IMR-90 (cell line): ENCODE measurements at regions not wholly inside any gene's neighbourhood (a gene's known extent, or its start where the extent isn't known, plus 50 kb on each side); places are given as distances from the start of the nearest gene placed in this dataset.

ENCODE experiments used
- ATAC-seq: fragments of 200-7000 bp; cut with Tn5 transposase; 2 replicates; pipeline ENCODE4 v1.9.1; 2020; ENCODE audit warnings: low read depth, mild to moderate bottlenecking, moderate library complexity
- BruUV-seq: library from RNA; stranded (reverse); fragments of 400-500 nt; replicated peaks from 2 replicates; lab custom pipeline; 2021; lab: Mats Ljungman, UMichigan
- CTCF ChIA-PET: fragments of 300-600 bp; formaldehyde crosslinking; extraction: SDS; loops from one replicate; lab custom pipeline; 2021; ENCODE audit warnings: antibody characterized with exemption; lab: Yijun Ruan, JAX
- POLR2A ChIA-PET: fragments of 300-600 bp; sonication (Branson Sonifier 250); formaldehyde crosslinking; loops from one replicate; lab custom pipeline; 2022; ENCODE audit warnings: antibody characterized with exemption; ENCODE audit not compliant: unreplicated experiment; lab: Charles Lee
- DNase-seq: peaks from one replicate; pipeline ENCODE4 v3.0.0; 2013
- H2AFZ ChIP-seq: replicated peaks from 2 replicates; pipeline ENCODE3; 2013; ENCODE audit warnings: low read length, mild to moderate bottlenecking; ENCODE audit not compliant: poor library complexity
- H2AK5ac ChIP-seq: 2 replicates; pipeline ENCODE4 v1.6.1; 2013; ENCODE audit warnings: low read depth, low read length, inconsistent platforms
- H2AK9ac ChIP-seq: replicated peaks from 2 replicates; pipeline ENCODE3; 2013; ENCODE audit warnings: mild to moderate bottlenecking, low read depth, low read length, moderate library complexity; ENCODE audit not compliant: poor library complexity
- H2BK120ac ChIP-seq: 2 replicates; pipeline ENCODE4 v1.6.1; 2013; ENCODE audit warnings: low read depth, low read length, inconsistent platforms
- H2BK15ac ChIP-seq: 3 replicates; pipeline ENCODE4 v1.6.1; 2013; ENCODE audit warnings: low read depth, low read length, inconsistent platforms
- H2BK20ac ChIP-seq: 2 replicates; pipeline ENCODE4 v1.6.1; 2013; ENCODE audit warnings: low read depth, mild to moderate bottlenecking, inconsistent platforms, low read length, moderate library complexity
- H2BK5ac ChIP-seq: 2 replicates; pipeline ENCODE4 v1.6.1; 2013; ENCODE audit warnings: mild to moderate bottlenecking, low read depth, low read length, inconsistent platforms; ENCODE audit not compliant: poor library complexity, severe bottlenecking
- H3K14ac ChIP-seq: replicated peaks from 2 replicates; pipeline ENCODE4 v1.6.1; 2013; ENCODE audit warnings: low read depth, low read length, inconsistent platforms
- H3K18ac ChIP-seq: 2 replicates; pipeline ENCODE4 v1.6.1; 2013; ENCODE audit warnings: low read depth, low read length, control low read depth
- H3K23ac ChIP-seq: 2 replicates; pipeline ENCODE4 v1.6.1; 2013; ENCODE audit warnings: low read depth, low read length, inconsistent platforms
- H3K27ac ChIP-seq: 2 replicates; pipeline ENCODE4 v1.5.1; 2013; ENCODE audit warnings: mild to moderate bottlenecking, control low read depth, low read length; ENCODE audit not compliant: insufficient read depth
- H3K27me3 ChIP-seq: 2 replicates; pipeline ENCODE4 v1.6.1; 2013; ENCODE audit warnings: low read length; ENCODE audit not compliant: control insufficient read depth, insufficient read depth
- H3K36me3 ChIP-seq: 2 replicates; pipeline ENCODE4 v1.6.1; 2013; ENCODE audit warnings: low read length, mixed read lengths; ENCODE audit not compliant: control insufficient read depth, insufficient read depth
- H3K4ac ChIP-seq: 2 replicates; pipeline ENCODE4 v1.6.1; 2013; ENCODE audit warnings: low read depth, low read length, inconsistent platforms
- H3K4me1 ChIP-seq: 2 replicates; pipeline ENCODE4 v1.6.1; 2013; ENCODE audit warnings: low read length, mixed read lengths; ENCODE audit not compliant: control insufficient read depth, insufficient read depth
- H3K4me2 ChIP-seq: 2 replicates; pipeline ENCODE4 v1.6.1; 2013; ENCODE audit warnings: low read depth, mild to moderate bottlenecking, control low read depth, low read length, moderate library complexity
- H3K4me3 ChIP-seq: 2 replicates; pipeline ENCODE4 v1.5.1; 2013; ENCODE audit warnings: low read depth, mild to moderate bottlenecking, control low read depth, low read length, moderate library complexity; ENCODE audit not compliant: insufficient read depth
- H3K56ac ChIP-seq: 2 replicates; pipeline ENCODE4 v1.6.1; 2013; ENCODE audit warnings: low read length, inconsistent platforms; ENCODE audit not compliant: insufficient read depth; ENCODE audit errors: extremely low read depth
- H3K79me1 ChIP-seq, 2 experiments: 2 replicates each; pipeline ENCODE4 v1.6.1; 2013; ENCODE audit warnings: low read length in 2 of 2, inconsistent platforms in 1 of 2, low read depth in 1 of 2
- H3K9ac ChIP-seq: 2 replicates; pipeline ENCODE4 v1.6.1; 2013; ENCODE audit warnings: low read depth, low read length, control low read depth
- H3K9me1 ChIP-seq: 2 replicates; pipeline ENCODE4 v1.6.1; 2013; ENCODE audit warnings: low read length, inconsistent platforms; ENCODE audit not compliant: insufficient read depth
- H3K9me3 ChIP-seq: 2 replicates; pipeline ENCODE4 v1.6.1; 2013; ENCODE audit warnings: low read length; ENCODE audit not compliant: control insufficient read depth, insufficient read depth
- H4K20me1 ChIP-seq: 2 replicates; pipeline ENCODE4 v1.6.1; 2013; ENCODE audit warnings: low read length, inconsistent platforms; ENCODE audit not compliant: insufficient read depth
- H4K5ac ChIP-seq: 2 replicates; pipeline ENCODE4 v1.6.1; 2013; ENCODE audit warnings: mild to moderate bottlenecking, low read depth, low read length, control low read depth
- H4K8ac ChIP-seq, 2 experiments: 2 replicates each; pipeline ENCODE4 v1.6.1; 2013; ENCODE audit warnings: low read depth in 2 of 2, low read length in 2 of 2, control low read depth in 1 of 2, inconsistent platforms in 1 of 2
- H4K91ac ChIP-seq: 2 replicates; pipeline ENCODE4 v1.6.1; 2013; ENCODE audit warnings: low read depth, low read length, inconsistent platforms; ENCODE audit not compliant: insufficient read depth
- BHLHE40 ChIP-seq: fragments of 150-350 bp; IDR thresholded peaks from 2 replicates; pipeline ENCODE4 v1.6.1; 2016; ENCODE audit warnings: mild to moderate bottlenecking, low read depth, low read length
- CEBPB ChIP-seq: IDR thresholded peaks from 2 replicates; pipeline ENCODE4 v1.6.1; 2012; ENCODE audit warnings: low read depth, low read length, improper control_type of control experiment
- FOS ChIP-seq: fragments of 150-350 bp; IDR thresholded peaks from 2 replicates; pipeline ENCODE4 v1.6.1; 2016; ENCODE audit warnings: low read depth, low read length
- MAZ ChIP-seq: IDR thresholded peaks from 2 replicates; pipeline ENCODE4 v1.6.1; 2012; ENCODE audit warnings: low read depth, mild to moderate bottlenecking, low read length, improper control_type of control experiment, moderate library complexity, borderline replicate concordance
- RAD21 ChIP-seq: IDR thresholded peaks from 2 replicates; pipeline ENCODE4 v1.6.1; 2012; ENCODE audit warnings: low read length, improper control_type of control experiment
- RFX5 ChIP-seq: IDR thresholded peaks from 2 replicates; pipeline ENCODE4 v1.8.0; 2012; ENCODE audit warnings: low read depth, mild to moderate bottlenecking, low read length, moderate library complexity
- WGBS, 2 experiments: methylation state at CpG; one replicate each; pipeline versions ENCODE4 v1.1.5 to v1.1.7; 2013; ENCODE audit warnings: missing lambda C conversion rate in 2 of 2; ENCODE audit not compliant: insufficient read length in 1 of 2; ENCODE audit errors: extremely low coverage in 2 of 2; 5-methylcytosine and 5-hydroxymethylcytosine counted together
- dilution Hi-C: fragments of 300-500 bp; cut with HindIII; formaldehyde crosslinking; loops from one replicate; pipeline ENCODE4 v1.14.3; 2018; ENCODE audit warnings: low sequenced_read_pairs; ENCODE audit not compliant: unreplicated experiment
- in situ Hi-C: fragments of 300-500 bp; cut with MboI; formaldehyde crosslinking; loops from 3 replicates; pipeline ENCODE4 v1.14.3; 2019; ENCODE audit warnings: low sequenced_read_pairs, inconsistent platforms, mixed read lengths
- intact Hi-C: fragments of 100-400 bp; cut with micrococcal nuclease; formaldehyde crosslinking; loops from 2 replicates; pipeline ENCODE4 v1.10.0; 2022

DNA sequence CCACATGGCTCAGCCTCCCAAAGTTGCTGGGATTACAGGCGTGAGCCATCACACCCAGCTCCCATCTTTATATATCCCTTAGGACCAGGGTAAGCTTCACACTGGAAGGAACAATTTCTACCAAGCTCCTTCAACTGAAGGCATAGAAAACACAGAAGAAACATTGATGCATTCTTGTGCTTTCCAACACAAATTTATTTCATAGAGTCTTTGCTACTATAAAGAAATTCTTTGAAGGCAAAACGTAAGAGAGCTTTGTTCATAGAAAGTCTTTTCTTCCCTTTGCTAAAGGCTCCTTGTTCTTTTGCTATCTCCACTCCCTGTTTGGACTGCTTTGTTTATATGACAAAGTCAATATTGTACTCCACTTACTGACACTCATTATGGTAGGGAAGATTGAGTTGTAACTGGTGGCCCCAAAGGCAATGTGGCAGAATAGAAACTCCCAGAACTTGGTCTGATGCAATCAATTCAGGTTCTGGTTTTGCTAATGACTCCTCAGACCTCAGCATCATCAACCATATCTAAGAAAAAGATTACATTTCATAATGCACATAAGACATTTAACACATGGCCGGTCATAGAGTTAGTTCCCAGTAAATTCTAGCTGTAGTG is 97.4 kb upstream of the CLINT1 start:
- dilution Hi-C loops, result no loop called here
- H3K18ac ChIP-seq, result no peak overlapping the region

More for the DNA sequence above, 97.4 kb upstream of the CLINT1 start:
- Histone ChIP-seq H3K23ac (no peak overlapping the region), H3K36me3 (no peaks in the 10 kb centered on the region), H3K9me3 (no peaks in the 10 kb centered on the region), H3K4ac (no peak overlapping the region), H2AK5ac (no peak overlapping the region), H4K5ac (no peak overlapping the region), H3K27me3 (peaks cover 2% of the 10 kb centered on the region; the same call in 1 of the 2 replicates), H3K4me3 (no peak overlapping the region), H4K20me1 (no peaks in the 10 kb centered on the region), H3K79me1 (no peaks in the 10 kb centered on the region), H2BK5ac (no peak overlapping the region), H3K14ac (no peak overlapping the region), H3K4me2 (no peak overlapping the region), H4K91ac (no peak overlapping the region), H2AFZ (no peak overlapping the region), H4K8ac (no peak overlapping the region), H2BK120ac (no peak overlapping the region), H2BK20ac (no peak overlapping the region), H3K4me1 (no peaks in the 10 kb centered on the region), H3K27ac (no peak overlapping the region), H3K56ac (no peak overlapping the region), H2BK15ac (no peak overlapping the region), H3K9me1 (no peaks in the 10 kb centered on the region), H3K9ac (no peak overlapping the region), H2AK9ac (no peak overlapping the region)
- BruUV-seq, result no TSS peak
- intact Hi-C loops (no loop called here), in situ Hi-C loops (no loop called here)
- ATAC-seq, result no peak
- ChIA-PET CTCF (no interaction called here), POLR2A (no interaction called here)
- 70% methylated on average over 2 of the region's 3 CpGs; no CpG with 5 or more reads in 1 of the 2 experiments for WGBS, 2 experiments
- DNase-seq, result no peak
- TF ChIP-seq MAZ, result no peak
- TF ChIP-seq FOS, result no peak
- TF ChIP-seq BHLHE40, result no peak
- no peak for TF ChIP-seq RFX5
- TF ChIP-seq RAD21, result no peak
- TF ChIP-seq CEBPB, result no peak
